Erythroblast (primary cell): ENCODE measurements at regions not wholly inside any gene's neighbourhood (a gene's known extent, or its start where the extent isn't known, plus 50 kb on each side); places are given as distances from the start of the nearest gene placed in this dataset.

Source experiments
- GATA1 ChIP-seq: IDR thresholded peaks from 2 replicates; pipeline ENCODE4 v1.6.1; 2011; ENCODE audit warnings: low read depth, mild to moderate bottlenecking, control low read depth, low read length, moderate library complexity
- POLR2A ChIP-seq: IDR thresholded peaks from 2 replicates; pipeline ENCODE4 v1.6.1; 2011; ENCODE audit warnings: mild to moderate bottlenecking, low read length

DNA sequence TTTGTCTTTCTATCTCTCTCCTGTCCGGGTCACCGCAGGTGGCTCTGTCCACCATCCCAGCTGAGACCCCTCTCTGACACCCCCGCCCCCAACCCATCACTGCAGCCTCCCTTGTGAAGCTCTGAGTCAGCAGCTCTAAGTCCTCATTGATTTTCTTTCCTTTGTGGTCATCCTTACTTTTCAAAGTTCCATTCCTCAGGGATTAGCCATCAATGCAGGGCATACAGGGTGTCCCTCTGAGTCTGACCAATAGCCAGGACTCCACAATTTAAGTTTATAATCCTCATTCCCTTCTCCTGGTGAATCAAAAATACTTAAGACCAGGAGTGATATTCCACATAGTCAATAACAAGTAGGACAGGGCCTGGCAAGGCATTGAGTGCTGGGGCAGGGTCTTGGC, 333.3 kb upstream of the CNR1 start:
- TF ChIP-seq POLR2A (no peak), GATA1 (no peak)
